PC-9 (cell line): ENCODE measurements at regions not wholly inside any gene's neighbourhood (a gene's known extent, or its start where the extent isn't known, plus 50 kb on each side); places are given as distances from the start of the nearest gene placed in this dataset.

Experiments
- CTCF ChIP-seq: fragments of 200-600 bp; sonication (generic); conservative IDR thresholded peaks from 2 replicates; pipeline ENCODE4 v1.6.1; 2017; ENCODE audit warnings: mixed run types, antibody characterized with exemption, mild to moderate bottlenecking, moderate library complexity
- EZH2 ChIP-seq: fragments of 200-600 bp; sonication (generic); IDR thresholded peaks from 2 replicates; pipeline ENCODE4 v1.8.0; 2017; ENCODE audit warnings: antibody characterized with exemption, low read depth

- no peak for TF ChIP-seq CTCF
- no peak for TF ChIP-seq EZH2
Observed at GRCh38 chr2:66237803-66238379, 197.0 kb upstream of the MEIS1 start.
